Peyer's patch (tissue), 4 donors: ENCODE measurements at regions not wholly inside any gene's neighbourhood (a gene's known extent, or its start where the extent isn't known, plus 50 kb on each side); places are given as distances from the start of the nearest gene placed in this dataset.

Source experiments
- DNase-seq, 3 donors: peaks; one replicate each; pipeline ENCODE4 v3.0.0-alpha.2; 2017 to 2019
- H3K27ac ChIP-seq, 4 donors: fragments of 200-600 bp; sonication (generic); one replicate each; pipeline ENCODE4 v1.5.1; 2016 to 2019
- H3K27me3 ChIP-seq, 2 donors: fragments of 200-600 bp; sonication (generic); one replicate each; pipeline ENCODE4 v1.5.1; 2019
- H3K36me3 ChIP-seq, 3 donors: fragments of 200-600 bp; sonication (generic); one replicate each; pipeline ENCODE4 v1.5.1; 2016 to 2019
- H3K4me1 ChIP-seq, 4 donors: fragments of 200-600 bp; sonication (generic); one replicate each; pipeline ENCODE4 v1.5.1; 2016 to 2019
- H3K4me3 ChIP-seq, 4 donors: fragments of 200-600 bp; sonication (generic); 1 replicate in 3 of 4; 2 replicates in 1 of 4; pipeline ENCODE4 v1.5.1; 2016 to 2019; ENCODE audit warnings: mild to moderate bottlenecking in 1 of 4
- H3K9me3 ChIP-seq, 4 donors: fragments of 200-600 bp; sonication (generic); one replicate each; pipeline ENCODE4 v1.5.1; 2016 to 2019; ENCODE audit warnings: mild to moderate bottlenecking in 1 of 4
- CTCF ChIP-seq, 6 experiments: fragments of 450-650 bp in 4 of 6; fragments of 200-600 bp in 2 of 6; sonication (generic) in 1 of 6; IDR thresholded peaks; one replicate each; pipeline ENCODE4 v1.5.1; 2017 to 2019; ENCODE audit warnings: antibody characterized with exemption in 6 of 6, mild to moderate bottlenecking in 3 of 6, moderate library complexity in 1 of 6
- POLR2A ChIP-seq, 2 donors: fragments of 450-650 bp; IDR thresholded peaks; one replicate each; pipeline ENCODE4 v1.5.1; 2017; ENCODE audit warnings: antibody characterized with exemption in 2 of 2, mild to moderate bottlenecking in 2 of 2, moderate library complexity in 2 of 2

GRCh38 chr4:131426023-131426758 is 1722.9 kb upstream of the PCDH10 start:
- no peaks in the 10 kb centered on the region for H3K36me3 ChIP-seq
- no peak for DNase-seq
- no peaks in the 10 kb centered on the region for H3K4me1 ChIP-seq
- no peak overlapping the region for H3K4me3 ChIP-seq
- no peak overlapping the region for H3K27ac ChIP-seq
- no peak for TF ChIP-seq CTCF (IDR thresholded peaks at IDR 0.05)
- TF ChIP-seq POLR2A (IDR thresholded peaks at IDR 0.05): no peak
- no peaks in the 10 kb centered on the region for H3K27me3 ChIP-seq
- no peaks in the 10 kb centered on the region for H3K9me3 ChIP-seq

- no peaks in the 10 kb centered on the region for H3K4me1 ChIP-seq
- no peak for DNase-seq
- no peaks in the 10 kb centered on the region for H3K27me3 ChIP-seq
- H3K4me3 ChIP-seq: no peak overlapping the region
- TF ChIP-seq POLR2A (IDR thresholded peaks at IDR 0.05) (no peak), CTCF (IDR thresholded peaks at IDR 0.05) (no peak)
- H3K27ac ChIP-seq: no peak overlapping the region
- no peaks in the 10 kb centered on the region for H3K9me3 ChIP-seq
- no peaks in the 10 kb centered on the region for H3K36me3 ChIP-seq
Measured at GRCh38 chr4:131427000-131427399, 1722.1 kb upstream of the PCDH10 start.

- Histone ChIP-seq H3K36me3 (no peaks in the 10 kb centered on the region), H3K4me1 (no peaks in the 10 kb centered on the region), H3K4me3 (no peak overlapping the region), H3K9me3 (no peaks in the 10 kb centered on the region), H3K27me3 (no peaks in the 10 kb centered on the region), H3K27ac (no peak overlapping the region)
- no peak for DNase-seq
- TF ChIP-seq CTCF (IDR thresholded peaks at IDR 0.05) (no peak), POLR2A (IDR thresholded peaks at IDR 0.05) (no peak)
Measured at GRCh38 chr4:131430302-131430701, 1718.8 kb upstream of the PCDH10 start.

- Histone ChIP-seq H3K36me3 (no peaks in the 10 kb centered on the region), H3K4me3 (no peak overlapping the region), H3K27ac (no peak overlapping the region), H3K4me1 (no peaks in the 10 kb centered on the region), H3K27me3 (no peaks in the 10 kb centered on the region), H3K9me3 (no peaks in the 10 kb centered on the region)
- DNase-seq: no peak
- no peak for TF ChIP-seq CTCF (IDR thresholded peaks at IDR 0.05)
- TF ChIP-seq POLR2A (IDR thresholded peaks at IDR 0.05): no peak
Measured at GRCh38 chr4:131441004-131441688, 1707.9 kb upstream of the PCDH10 start.

- Histone ChIP-seq H3K9me3 (no peaks in the 10 kb centered on the region), H3K36me3 (no peaks in the 10 kb centered on the region), H3K27ac (no peak overlapping the region), H3K4me1 (no peaks in the 10 kb centered on the region), H3K4me3 (no peak overlapping the region), H3K27me3 (no peaks in the 10 kb centered on the region)
- TF ChIP-seq POLR2A (IDR thresholded peaks at IDR 0.05): no peak
- TF ChIP-seq CTCF (IDR thresholded peaks at IDR 0.05): no peak
- no peak for DNase-seq
Measured at GRCh38 chr4:131447883-131448282, 1701.2 kb upstream of the PCDH10 start.
